Neural crest cell (in vitro differentiated cells): ENCODE measurements at regions not wholly inside any gene's neighbourhood (a gene's known extent, or its start where the extent isn't known, plus 50 kb on each side); places are given as distances from the start of the nearest gene placed in this dataset.

Experiments
- DNase-seq: peaks from one replicate; pipeline ENCODE4 v3.0.0; 2021; ENCODE audit warnings: low read depth, mixed read lengths, low spot score
- H3K27ac Mint-ChIP-seq: one replicate; pipeline ENCODE4 v1.8.0; 2021; ENCODE audit warnings: mild to moderate bottlenecking, mixed read lengths; ENCODE audit not compliant: unreplicated experiment
- H3K27me3 Mint-ChIP-seq: 2 replicates; pipeline ENCODE4 v1.8.0; 2021; ENCODE audit warnings: low read depth, mild to moderate bottlenecking, mixed read lengths
- H3K36me3 Mint-ChIP-seq: 2 replicates; pipeline ENCODE4 v1.8.0; 2021; ENCODE audit warnings: low read depth, mild to moderate bottlenecking, mixed read lengths
- H3K4me1 Mint-ChIP-seq: 2 replicates; pipeline ENCODE4 v1.8.0; 2021; ENCODE audit warnings: mixed read lengths
- H3K4me3 Mint-ChIP-seq: one replicate; pipeline ENCODE4 v1.8.0; 2021; ENCODE audit warnings: mild to moderate bottlenecking, mixed read lengths
- H3K9me3 Mint-ChIP-seq: 2 replicates; pipeline ENCODE4 v1.8.0; 2021; ENCODE audit warnings: mixed read lengths
- TF ChIP-seq, protein P1 (sequence below): fragments of 200-600 bp; sonication (generic); conservative IDR thresholded peaks from 2 replicates; pipeline ENCODE4 v1.5.0; 2021; ENCODE audit warnings: antibody characterized with exemption, mild to moderate bottlenecking

DNA sequence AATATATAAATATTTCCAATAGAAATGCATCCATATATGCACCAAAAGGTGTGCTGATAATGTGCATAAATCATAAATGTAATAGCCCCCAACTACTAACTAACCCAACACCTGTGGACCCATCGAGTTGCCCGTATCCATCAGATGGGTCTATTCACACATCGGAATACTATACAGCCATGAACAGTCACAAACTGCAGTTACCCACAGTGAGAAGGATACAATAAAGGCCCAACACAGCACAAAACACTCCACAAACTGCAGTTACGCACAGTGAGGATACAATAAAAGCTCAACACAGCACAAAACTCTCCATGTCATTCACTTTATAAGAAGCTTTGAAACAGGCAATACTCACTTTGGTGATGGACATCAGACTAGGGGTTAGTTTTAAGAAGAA lies 145.3 kb upstream of the OTOS start:
- Mint-ChIP-seq H3K27ac (no peak overlapping the region), H3K4me1 (no peaks in the 10 kb centered on the region), H3K36me3 (peaks cover 1% of the 10 kb centered on the region), H3K27me3 (no peaks in the 10 kb centered on the region), H3K9me3 (peaks cover 7% of the 10 kb centered on the region), H3K4me3 (no peak overlapping the region)
- DNase-seq: no peak
- TF ChIP-seq, protein P1, sequence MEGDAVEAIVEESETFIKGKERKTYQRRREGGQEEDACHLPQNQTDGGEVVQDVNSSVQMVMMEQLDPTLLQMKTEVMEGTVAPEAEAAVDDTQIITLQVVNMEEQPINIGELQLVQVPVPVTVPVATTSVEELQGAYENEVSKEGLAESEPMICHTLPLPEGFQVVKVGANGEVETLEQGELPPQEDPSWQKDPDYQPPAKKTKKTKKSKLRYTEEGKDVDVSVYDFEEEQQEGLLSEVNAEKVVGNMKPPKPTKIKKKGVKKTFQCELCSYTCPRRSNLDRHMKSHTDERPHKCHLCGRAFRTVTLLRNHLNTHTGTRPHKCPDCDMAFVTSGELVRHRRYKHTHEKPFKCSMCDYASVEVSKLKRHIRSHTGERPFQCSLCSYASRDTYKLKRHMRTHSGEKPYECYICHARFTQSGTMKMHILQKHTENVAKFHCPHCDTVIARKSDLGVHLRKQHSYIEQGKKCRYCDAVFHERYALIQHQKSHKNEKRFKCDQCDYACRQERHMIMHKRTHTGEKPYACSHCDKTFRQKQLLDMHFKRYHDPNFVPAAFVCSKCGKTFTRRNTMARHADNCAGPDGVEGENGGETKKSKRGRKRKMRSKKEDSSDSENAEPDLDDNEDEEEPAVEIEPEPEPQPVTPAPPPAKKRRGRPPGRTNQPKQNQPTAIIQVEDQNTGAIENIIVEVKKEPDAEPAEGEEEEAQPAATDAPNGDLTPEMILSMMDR: no peak

DNA sequence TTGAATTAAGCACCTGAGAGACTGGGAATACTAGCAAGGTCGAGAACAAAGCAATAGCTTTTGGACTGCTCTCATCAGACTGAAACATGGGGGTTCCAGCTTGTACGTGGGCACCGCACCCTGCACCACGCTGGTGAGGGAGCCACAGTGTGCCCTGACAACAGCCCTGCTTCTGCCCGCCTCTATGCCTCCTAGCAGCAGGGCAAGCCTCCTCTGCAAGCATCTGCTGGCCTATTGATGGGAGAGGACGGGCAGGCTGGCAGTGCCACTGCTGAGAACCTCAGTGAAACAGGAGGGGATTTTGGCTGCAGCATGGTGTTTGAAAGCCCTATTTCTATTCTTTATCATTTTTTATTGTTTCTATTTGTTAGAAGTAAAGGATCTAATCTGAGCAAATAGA lies 146.1 kb upstream of the OTOS start:
- Mint-ChIP-seq H3K27ac (no peak overlapping the region), H3K27me3 (no peaks in the 10 kb centered on the region), H3K9me3 (peaks cover 3% of the 10 kb centered on the region), H3K4me1 (no peaks in the 10 kb centered on the region), H3K4me3 (no peak overlapping the region), H3K36me3 (no peaks in the 10 kb centered on the region)
- TF ChIP-seq, protein P1: no peak
- DNase-seq: no peak

DNA sequence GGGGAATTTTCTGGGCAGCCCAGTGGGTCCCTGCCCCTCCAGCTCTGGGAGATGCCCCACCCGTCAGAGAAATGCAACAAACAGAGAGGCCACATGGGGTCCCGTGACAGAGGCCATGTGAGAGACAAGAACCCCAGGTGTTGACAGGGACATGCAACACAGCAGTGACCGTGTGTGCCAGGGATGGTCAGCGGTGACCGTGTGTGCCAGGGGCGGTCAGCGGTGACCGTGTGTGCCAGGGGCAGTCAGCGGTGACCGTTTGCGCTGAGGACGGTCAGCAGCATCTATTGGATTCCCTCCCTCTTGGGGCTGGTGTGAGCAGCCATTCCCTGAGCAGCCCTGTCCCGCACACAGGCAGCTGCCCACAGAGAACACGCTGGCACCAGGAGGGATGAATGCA lies 146.6 kb upstream of the OTOS start:
- Mint-ChIP-seq H3K36me3 (no peaks in the 10 kb centered on the region), H3K4me1 (no peaks in the 10 kb centered on the region), H3K27ac (no peak overlapping the region), H3K9me3 (peaks cover 3% of the 10 kb centered on the region), H3K27me3 (no peaks in the 10 kb centered on the region), H3K4me3 (no peak overlapping the region)
- TF ChIP-seq, protein P1: no peak
- DNase-seq: no peak

DNA sequence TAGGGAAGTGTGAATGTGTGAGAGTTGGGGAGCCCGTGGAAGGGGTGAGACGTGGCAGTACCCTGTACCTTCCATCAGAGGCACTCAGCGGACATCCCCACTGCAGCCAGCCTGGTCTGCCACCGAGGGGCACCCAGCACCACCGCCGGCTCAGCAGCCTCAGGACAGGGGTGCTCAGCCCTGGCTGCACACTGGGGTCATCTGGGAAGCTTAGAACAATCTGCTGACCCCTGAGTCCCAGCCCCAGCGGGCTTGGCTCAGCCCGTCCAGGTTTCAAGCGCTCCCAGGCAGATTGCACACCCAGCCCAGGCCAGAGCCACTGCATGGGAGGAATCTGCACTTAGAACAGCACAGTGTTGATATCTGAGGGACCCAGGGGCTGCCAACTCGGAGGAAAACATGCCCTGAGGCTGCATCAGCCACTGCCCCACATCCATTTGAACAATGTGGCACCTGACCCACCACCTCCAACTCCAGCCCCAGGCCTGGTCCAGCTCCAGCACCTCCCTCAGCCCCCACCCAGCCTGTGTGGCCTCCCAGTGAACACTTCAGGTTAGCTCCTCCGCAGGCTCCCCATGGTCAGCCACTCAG lies 147.1 kb upstream of the OTOS start:
- H3K27me3 Mint-ChIP-seq: no peaks in the 10 kb centered on the region
- no peak overlapping the region for H3K4me3 Mint-ChIP-seq
- no peak overlapping the region for H3K27ac Mint-ChIP-seq
- no peak for DNase-seq
- no peaks in the 10 kb centered on the region for H3K4me1 Mint-ChIP-seq
- peaks cover 3% of the 10 kb centered on the region for H3K9me3 Mint-ChIP-seq
- H3K36me3 Mint-ChIP-seq: no peaks in the 10 kb centered on the region
- TF ChIP-seq, protein P1: no peak

DNA sequence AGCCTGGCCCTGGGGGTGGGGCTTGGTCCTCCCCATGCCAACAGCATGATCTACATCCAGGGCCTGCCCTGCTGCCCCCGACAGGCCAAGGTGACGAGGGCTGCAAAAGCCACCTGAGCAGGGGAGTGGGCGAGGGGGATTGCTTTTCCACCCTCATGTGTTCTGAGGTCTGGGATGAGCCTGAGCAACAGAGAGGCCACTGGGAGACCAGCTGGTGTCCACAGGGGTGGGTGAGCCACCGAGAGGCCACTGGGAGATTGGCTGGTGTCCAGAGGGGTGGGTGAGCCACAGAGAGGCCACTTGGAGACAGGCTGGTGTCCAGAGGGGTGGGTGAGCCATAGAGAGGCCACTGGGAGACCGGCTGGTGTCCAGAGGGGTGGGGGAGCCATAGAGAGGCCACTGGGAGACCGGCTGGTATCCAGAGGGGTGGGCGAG lies 147.4 kb upstream of the GPC1 start:
- no peak for DNase-seq
- Mint-ChIP-seq H3K4me3 (no peak overlapping the region), H3K4me1 (no peaks in the 10 kb centered on the region), H3K27ac (no peak overlapping the region), H3K27me3 (no peaks in the 10 kb centered on the region), H3K36me3 (no peaks in the 10 kb centered on the region), H3K9me3 (no peaks in the 10 kb centered on the region)
- TF ChIP-seq, protein P1: no peak
